Fibroblast of villous mesenchyme (primary cell): ENCODE measurements at regions not wholly inside any gene's neighbourhood (a gene's known extent, or its start where the extent isn't known, plus 50 kb on each side); places are given as distances from the start of the nearest gene placed in this dataset.
A peak's percentile ranks its signal among the peaks of the same experiment; 100 is the strongest.

Experiments used
- DNase-seq: peaks from one replicate; pipeline ENCODE4 v3.0.0-alpha.2; 2010; ENCODE audit warnings: low read depth
- H3K4me3 ChIP-seq: 2 replicates; pipeline ENCODE4 v1.5.1; 2011; ENCODE audit warnings: low read depth, mild to moderate bottlenecking, low read length
- CTCF ChIP-seq: IDR thresholded peaks from 2 replicates; pipeline ENCODE4 v1.5.1; 2012; ENCODE audit warnings: low read depth, mild to moderate bottlenecking, low read length; ENCODE audit not compliant: insufficient read depth

- no peak for TF ChIP-seq CTCF
- no peak overlapping the region for H3K4me3 ChIP-seq
- DNase-seq, result peak; percentile 77
Measured at GRCh38 chr15:57861815-57862586, 155.5 kb downstream of the POLR2M start.

DNA sequence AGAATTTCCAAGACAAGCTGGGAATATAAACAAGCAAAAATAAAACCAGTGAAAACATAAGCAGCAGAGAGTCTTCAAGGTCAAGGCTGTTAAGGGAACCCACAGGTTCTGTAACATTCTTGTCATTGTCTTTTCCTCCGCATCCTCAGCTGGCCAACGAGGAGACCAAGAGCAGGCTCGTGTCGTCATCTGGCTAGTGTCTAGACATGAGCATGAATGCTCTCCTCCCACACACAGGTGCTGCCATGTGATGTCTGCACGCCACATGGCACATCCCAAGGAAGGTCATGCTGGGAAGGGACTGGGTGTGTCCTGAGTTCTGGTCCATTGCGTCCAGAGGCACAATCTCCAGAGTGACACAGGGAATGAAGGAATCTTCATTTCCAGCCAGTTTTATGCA is 156.2 kb downstream of the POLR2M start:
- no peak for TF ChIP-seq CTCF
- no peak for DNase-seq
- no peak overlapping the region for H3K4me3 ChIP-seq

- peak; percentile 59 for TF ChIP-seq CTCF
- DNase-seq, result no peak
Measured at GRCh38 chr15:57865294-57865693, 158.8 kb downstream of the POLR2M start.

DNA sequence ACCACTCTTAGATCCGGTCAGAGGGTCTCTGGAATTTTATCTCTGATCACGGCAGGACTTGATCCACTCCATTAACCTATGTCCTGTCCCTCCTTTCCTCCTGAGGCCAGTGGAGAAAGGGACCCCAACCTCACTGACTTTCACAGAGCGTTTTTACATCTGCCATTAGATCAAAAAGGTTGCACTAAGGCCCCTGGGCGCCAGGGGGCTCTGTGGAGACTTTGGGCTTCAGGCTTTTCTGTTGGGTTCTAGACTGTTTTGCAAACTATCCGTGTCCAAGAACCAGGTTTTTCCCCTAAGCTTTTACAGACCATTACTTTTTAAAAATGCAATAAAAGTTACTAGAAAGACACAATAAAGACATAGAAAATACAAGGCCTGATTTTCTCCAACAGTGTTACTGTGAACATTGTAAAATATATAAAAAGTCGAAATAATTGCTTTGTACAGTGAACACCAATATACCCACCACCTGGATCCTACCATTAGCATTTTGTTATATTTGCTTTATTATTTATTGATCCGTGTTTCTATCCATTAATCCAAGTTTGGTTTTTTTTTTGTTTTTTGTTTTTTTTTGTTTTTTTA is 159.7 kb downstream of the POLR2M start:
- DNase-seq, result peak; percentile 47
- peak; percentile 93 for TF ChIP-seq CTCF

More at GRCh38 chr15:57865294-57865693, 158.8 kb downstream of the POLR2M start:
- no peak overlapping the region for H3K4me3 ChIP-seq

GRCh38 chr15:57867970-57868798 is 161.7 kb downstream of the POLR2M start:
- no peak overlapping the region for H3K4me3 ChIP-seq
- TF ChIP-seq CTCF, result no peak
- no peak for DNase-seq

More for the DNA sequence above, 159.7 kb downstream of the POLR2M start:
- no peak overlapping the region for H3K4me3 ChIP-seq

GRCh38 chr15:57870667-57871066 is 164.2 kb downstream of the POLR2M start:
- no peak for DNase-seq
- H3K4me3 ChIP-seq, result no peak overlapping the region

More at GRCh38 chr15:57870667-57871066, 164.2 kb downstream of the POLR2M start:
- TF ChIP-seq CTCF, result no peak
